ENCODE measurements at regions not wholly inside any gene's neighbourhood (a gene's known extent, or its start where the extent isn't known, plus 50 kb on each side); places are given as distances from the start of the nearest gene placed in this dataset.

DNA sequence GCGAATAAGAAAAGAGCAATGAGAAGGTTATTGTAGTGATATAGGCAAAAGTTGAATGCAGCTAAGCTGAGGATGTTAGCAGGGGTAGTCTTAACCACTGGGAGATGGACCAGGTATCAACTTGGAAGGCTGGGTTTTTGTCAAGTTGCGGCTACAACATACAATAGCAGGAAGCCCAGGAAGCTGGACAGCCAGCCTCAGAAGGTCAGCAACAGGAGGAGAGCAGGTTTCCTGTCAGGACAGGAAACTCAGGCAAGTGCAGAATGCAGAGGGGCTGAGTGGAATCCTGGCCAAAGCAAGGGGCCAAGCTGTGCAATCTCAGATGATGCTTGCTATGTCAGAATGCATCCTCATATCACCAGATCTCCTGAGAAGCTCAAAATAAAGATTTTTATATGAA, 530.0 kb upstream of the ID2 start:
- no peak for TF ChIP-seq EP300 (IDR thresholded peaks at IDR 0.05)
- TF ChIP-seq POLR2A (IDR thresholded peaks at IDR 0.05; ENCODE audit: low read depth), result no peak
- TF ChIP-seq, protein P1, sequence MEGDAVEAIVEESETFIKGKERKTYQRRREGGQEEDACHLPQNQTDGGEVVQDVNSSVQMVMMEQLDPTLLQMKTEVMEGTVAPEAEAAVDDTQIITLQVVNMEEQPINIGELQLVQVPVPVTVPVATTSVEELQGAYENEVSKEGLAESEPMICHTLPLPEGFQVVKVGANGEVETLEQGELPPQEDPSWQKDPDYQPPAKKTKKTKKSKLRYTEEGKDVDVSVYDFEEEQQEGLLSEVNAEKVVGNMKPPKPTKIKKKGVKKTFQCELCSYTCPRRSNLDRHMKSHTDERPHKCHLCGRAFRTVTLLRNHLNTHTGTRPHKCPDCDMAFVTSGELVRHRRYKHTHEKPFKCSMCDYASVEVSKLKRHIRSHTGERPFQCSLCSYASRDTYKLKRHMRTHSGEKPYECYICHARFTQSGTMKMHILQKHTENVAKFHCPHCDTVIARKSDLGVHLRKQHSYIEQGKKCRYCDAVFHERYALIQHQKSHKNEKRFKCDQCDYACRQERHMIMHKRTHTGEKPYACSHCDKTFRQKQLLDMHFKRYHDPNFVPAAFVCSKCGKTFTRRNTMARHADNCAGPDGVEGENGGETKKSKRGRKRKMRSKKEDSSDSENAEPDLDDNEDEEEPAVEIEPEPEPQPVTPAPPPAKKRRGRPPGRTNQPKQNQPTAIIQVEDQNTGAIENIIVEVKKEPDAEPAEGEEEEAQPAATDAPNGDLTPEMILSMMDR (IDR thresholded peaks at IDR 0.05), result no peak
- TF ChIP-seq POLR2AphosphoS5 (IDR thresholded peaks at IDR 0.05), result no peak

Data from esophagus muscularis mucosa (tissue), 4 donors.